Sigmoid colon (tissue), 6 donors: ENCODE measurements at regions not wholly inside any gene's neighbourhood (a gene's known extent, or its start where the extent isn't known, plus 50 kb on each side); places are given as distances from the start of the nearest gene placed in this dataset.
A peak's percentile ranks its signal among the peaks of the same experiment; 100 is the strongest.

Source experiments
- DNase-seq: peaks from one replicate; pipeline ENCODE4 v3.0.0-alpha.2; 2019
- H3K27ac ChIP-seq, 4 donors: fragments of 200-600 bp; sonication (generic); one replicate each; pipeline ENCODE4 v1.5.1; 2016 to 2019; ENCODE audit warnings: mild to moderate bottlenecking in 1 of 4
- H3K27me3 ChIP-seq, 3 donors: fragments of 200-600 bp; sonication (generic); one replicate each; pipeline ENCODE4 v1.5.1; 2019; ENCODE audit warnings: mild to moderate bottlenecking in 1 of 3
- H3K36me3 ChIP-seq, 4 donors: fragments of 200-600 bp; sonication (generic); one replicate each; pipeline ENCODE4 v1.5.1; 2016 to 2019
- H3K4me1 ChIP-seq, 4 donors: fragments of 200-600 bp; sonication (generic); one replicate each; pipeline ENCODE4 v1.5.1; 2017 to 2019
- H3K4me3 ChIP-seq, 4 donors: fragments of 200-600 bp; sonication (generic); one replicate each; pipeline ENCODE4 v1.5.1; 2017 to 2019; ENCODE audit warnings: mild to moderate bottlenecking in 2 of 4, moderate library complexity in 1 of 4
- H3K9me3 ChIP-seq, 4 donors: fragments of 200-600 bp in 3 of 4; sonication (generic) in 3 of 4; one replicate each; pipeline versions ENCODE4 v1.5.1 to v1.6.1; 2013 to 2019
- CTCF ChIP-seq, 4 experiments: fragments of 450-650 bp in 3 of 4; fragments of 200-600 bp in 1 of 4; IDR thresholded peaks; one replicate each; pipeline ENCODE4 v1.5.1; 2016 to 2019; ENCODE audit warnings: antibody characterized with exemption in 4 of 4, mild to moderate bottlenecking in 3 of 4, moderate library complexity in 2 of 4
- EP300 ChIP-seq, 4 donors: sonication (generic); formaldehyde crosslinking; IDR thresholded peaks; one replicate each; pipeline ENCODE4 v1.6.1; 2017; ENCODE audit warnings: antibody characterized with exemption in 4 of 4
- POLR2A ChIP-seq, 2 donors: fragments of 450-650 bp; IDR thresholded peaks; one replicate each; pipeline ENCODE4 v1.6.1; 2016; ENCODE audit warnings: antibody characterized with exemption in 2 of 2, mild to moderate bottlenecking in 2 of 2, moderate library complexity in 2 of 2
- POLR2AphosphoS5 ChIP-seq, 4 donors: sonication (generic); formaldehyde crosslinking; IDR thresholded peaks; one replicate each; pipeline ENCODE4 v1.6.1; 2017; ENCODE audit warnings: antibody characterized with exemption in 4 of 4
- WGBS, 2 donors: extraction: QIAGEN DNeasy Blood & Tissue Kit; methylation state at CpG; one replicate each; pipeline ENCODE4 v1.1.7; 2013; 5-methylcytosine and 5-hydroxymethylcytosine counted together
- intact Hi-C: fragments of 100-400 bp; cut with DNase I; formaldehyde crosslinking; loops from one replicate; pipeline ENCODE4 v1.15.1; 2023
- donor health status: healthy with polysubstance abuse.
- donor health status: healthy.

- Histone ChIP-seq H3K36me3 (no peaks in the 10 kb centered on the region), H3K27me3 (no peaks in the 10 kb centered on the region), H3K27ac (no peak overlapping the region), H3K9me3 (no peaks in the 10 kb centered on the region), H3K4me3 (no peak overlapping the region), H3K4me1 (no peaks in the 10 kb centered on the region)
- DNase-seq, result no peak
- intact Hi-C loops, result no loop called here
- WGBS, 2 donors, result 65 to 81% methylated on average over 3 of the region's 3 CpGs
- TF ChIP-seq CTCF (IDR thresholded peaks at IDR 0.05), result no peak
- TF ChIP-seq POLR2A (IDR thresholded peaks at IDR 0.05), result no peak
- TF ChIP-seq EP300 (IDR thresholded peaks at IDR 0.05), result no peak
- TF ChIP-seq POLR2AphosphoS5 (IDR thresholded peaks at IDR 0.05), result no peak
These were observed 159.4 kb downstream of the MAGEB5 start for GRCh38 chrX:26375346-26375745.

- Histone ChIP-seq H3K4me1 (no peaks in the 10 kb centered on the region), H3K27ac (no peak overlapping the region), H3K36me3 (no peaks in the 10 kb centered on the region), H3K4me3 (no peak overlapping the region), H3K27me3 (no peaks in the 10 kb centered on the region), H3K9me3 (no peaks in the 10 kb centered on the region)
- WGBS, 2 donors, result 84 to 85% methylated on average over 5 of the region's 5 CpGs
- TF ChIP-seq POLR2AphosphoS5 (IDR thresholded peaks at IDR 0.05), result no peak
- no peak for TF ChIP-seq CTCF (IDR thresholded peaks at IDR 0.05)
- no peak for DNase-seq
- intact Hi-C loops, result no loop called here
These were observed 157.9 kb downstream of the MAGEB5 start for GRCh38 chrX:26373829-26374228.

GRCh38 chrX:26352891-26353430, 137.0 kb downstream of the MAGEB5 start:
- Histone ChIP-seq H3K27ac (no peak overlapping the region), H3K4me3 (no peak overlapping the region), H3K27me3 (no peaks in the 10 kb centered on the region), H3K36me3 (no peaks in the 10 kb centered on the region), H3K9me3 (no peaks in the 10 kb centered on the region), H3K4me1 (no peaks in the 10 kb centered on the region)
- intact Hi-C loops, result no loop called here
- WGBS, 2 donors, result 65 to 78% methylated on average over 3 of the region's 3 CpGs
- no peak for DNase-seq
- no peak for TF ChIP-seq EP300 (IDR thresholded peaks at IDR 0.05)
- no peak for TF ChIP-seq POLR2A (IDR thresholded peaks at IDR 0.05)
- TF ChIP-seq CTCF (IDR thresholded peaks at IDR 0.05), result no peak
- no peak for TF ChIP-seq POLR2AphosphoS5 (IDR thresholded peaks at IDR 0.05)

- no peak for TF ChIP-seq CTCF (IDR thresholded peaks at IDR 0.05)
- no peak for TF ChIP-seq EP300 (IDR thresholded peaks at IDR 0.05)
- TF ChIP-seq POLR2AphosphoS5 (IDR thresholded peaks at IDR 0.05), result no peak
- no peak for TF ChIP-seq POLR2A (IDR thresholded peaks at IDR 0.05)
- no peak for DNase-seq
- Histone ChIP-seq H3K9me3 (no peaks in the 10 kb centered on the region), H3K36me3 (no peaks in the 10 kb centered on the region), H3K4me3 (no peak overlapping the region), H3K4me1 (no peaks in the 10 kb centered on the region), H3K27ac (no peak overlapping the region), H3K27me3 (no peaks in the 10 kb centered on the region)
- WGBS, 2 donors, result 84 to 90% methylated on average over 4 of the region's 4 CpGs
- intact Hi-C loops, result no loop called here
These were observed 131.2 kb downstream of the MAGEB5 start for GRCh38 chrX:26347171-26347570.

- 76 to 89% methylated on average over 8 of the region's 8 CpGs for WGBS, 2 donors
These were observed 118.3 kb downstream of the MAGEB5 start for GRCh38 chrX:26334232-26334631.

More at GRCh38 chrX:26334232-26334631, 118.3 kb downstream of the MAGEB5 start:
- no peak overlapping the region for H3K4me3 ChIP-seq
- H3K4me1 ChIP-seq, result no peaks in the 10 kb centered on the region
- H3K9me3 ChIP-seq, result peaks cover 0 to 4% (median 0%) of the 10 kb centered on the region in 4 donors
- intact Hi-C loops, result no loop called here
- H3K27me3 ChIP-seq, result no peaks in the 10 kb centered on the region
- H3K36me3 ChIP-seq, result no peaks in the 10 kb centered on the region
- H3K27ac ChIP-seq, result no peak overlapping the region
- DNase-seq, result peak; percentile 62
- TF ChIP-seq EP300 (IDR thresholded peaks at IDR 0.05), result no peak
- TF ChIP-seq POLR2A (IDR thresholded peaks at IDR 0.05), result no peak
- TF ChIP-seq POLR2AphosphoS5 (IDR thresholded peaks at IDR 0.05), result no peak
- TF ChIP-seq CTCF (IDR thresholded peaks at IDR 0.05), result no peak
